ENCODE measurements at regions not wholly inside any gene's neighbourhood (a gene's known extent, or its start where the extent isn't known, plus 50 kb on each side); places are given as distances from the start of the nearest gene placed in this dataset.
A peak's percentile ranks its signal among the peaks of the same experiment; 100 is the strongest.

- no peak for DNase-seq (ENCODE audit: low read depth)
Observed at GRCh38 chr6:122524056-122524455, 52.4 kb upstream of the SERINC1 start.

- DNase-seq (ENCODE audit: low read depth) = peak; percentile 67
Observed at GRCh38 chr6:122530440-122531046, 58.9 kb upstream of the SERINC1 start.

DNA sequence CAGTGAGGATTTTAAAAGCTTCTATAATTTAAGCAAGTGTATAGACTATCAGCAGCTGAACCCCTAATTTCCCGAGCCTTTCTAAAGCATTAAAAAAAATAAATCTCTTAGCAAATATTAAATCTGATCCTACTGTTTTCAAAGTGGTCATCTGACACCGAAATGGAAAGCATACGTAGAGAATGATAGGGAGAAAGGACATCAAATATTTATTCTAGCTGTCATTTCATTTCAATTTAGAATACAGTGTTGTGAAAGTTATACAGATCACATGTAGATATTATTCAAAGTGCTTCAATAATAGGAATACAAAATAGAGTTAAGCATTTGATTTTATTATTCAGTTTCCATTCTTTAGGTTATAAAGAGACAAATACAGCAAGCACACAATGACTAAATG, 61.9 kb upstream of the PKIB start:
- no peak for DNase-seq (ENCODE audit: low read depth)

DNA sequence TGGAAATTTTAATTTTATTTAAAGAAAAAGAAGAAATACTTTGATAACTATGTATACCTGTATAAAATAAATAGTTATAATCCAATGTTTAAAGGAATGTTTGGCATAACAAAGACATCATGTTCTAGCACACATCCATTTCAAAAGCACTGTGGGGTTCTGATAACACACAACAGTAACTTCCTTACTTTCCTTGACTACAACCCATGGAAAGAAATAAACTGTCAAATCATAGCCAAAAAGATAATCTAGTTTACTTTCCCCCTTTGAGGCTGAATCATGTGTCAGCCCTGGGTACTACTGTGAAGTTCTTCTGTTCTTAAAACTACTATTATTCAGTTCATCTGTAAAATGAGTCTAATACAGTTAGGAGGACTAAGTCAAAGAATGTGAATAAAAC, 61.4 kb upstream of the PKIB start:
- no peak for DNase-seq (ENCODE audit: low read depth)

DNA sequence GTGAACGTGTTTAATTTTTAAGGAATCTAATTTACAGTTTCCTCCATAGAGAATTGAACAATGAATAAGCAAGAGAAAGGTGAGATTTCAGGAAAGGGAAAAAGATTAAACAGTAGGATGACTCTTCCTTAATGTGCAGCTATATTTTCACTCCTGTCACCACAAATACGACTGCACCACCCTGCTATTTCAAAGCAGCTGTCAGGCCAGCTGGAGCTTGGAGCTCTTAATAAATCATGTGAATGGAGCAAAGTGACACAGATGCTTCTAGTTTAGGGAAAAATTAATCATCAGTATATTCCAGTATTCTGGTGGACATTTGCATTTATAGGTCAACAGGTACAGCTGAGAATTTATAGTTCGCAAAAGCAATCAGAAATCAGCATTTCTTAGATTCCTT, 56.5 kb upstream of the PKIB start:
- DNase-seq (ENCODE audit: low read depth) = no peak

GRCh38 chr6:122555561-122555960, 54.6 kb upstream of the PKIB start:
- DNase-seq (ENCODE audit: low read depth) = no peak

DNA sequence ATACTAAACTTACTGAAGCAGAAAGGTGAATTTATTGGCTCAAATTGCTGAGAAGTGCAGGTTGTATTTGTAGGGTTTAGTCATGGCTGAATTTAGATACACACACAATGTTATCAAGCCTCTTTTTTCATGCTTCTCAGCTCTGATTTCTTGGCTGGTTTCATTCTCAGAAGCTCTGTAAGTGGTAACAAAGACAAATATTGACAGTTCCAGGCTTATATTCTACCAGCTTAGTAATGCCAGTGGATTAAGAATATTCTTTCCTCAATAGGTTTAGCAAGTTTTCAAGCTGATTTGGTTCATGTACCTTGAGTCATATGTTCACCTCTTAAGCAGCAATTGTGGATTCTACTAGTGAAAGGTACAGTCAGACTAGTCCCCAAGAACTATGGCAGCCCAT, 52.1 kb upstream of the PKIB start:
- DNase-seq (ENCODE audit: low read depth) = no peak
